K562 (cell line): ENCODE measurements at regions not wholly inside any gene's neighbourhood (a gene's known extent, or its start where the extent isn't known, plus 50 kb on each side); places are given as distances from the start of the nearest gene placed in this dataset.
A peak's percentile ranks its signal among the peaks of the same experiment; 100 is the strongest.

ENCODE experiments used
- ATAC-seq: fragments of 200-7000 bp; cut with Tn5 transposase; 3 replicates; pipeline ENCODE4 v1.9.1; 2020; ENCODE audit warnings: moderate library complexity
- BruUV-seq: library from RNA; stranded (reverse); fragments of 400-500 nt; replicated peaks from 2 replicates; lab custom pipeline; 2021; lab: Mats Ljungman, UMichigan
- CTCF ChIA-PET: fragments of 300-600 bp; formaldehyde crosslinking; extraction: SDS; loops from one replicate; lab custom pipeline; 2021; ENCODE audit warnings: low intra/inter-chr PET ratio; lab: Yijun Ruan, JAX
- POLR2A ChIA-PET: fragments of 300-600, 350-650 bp; sonication (Branson Sonifier 250); formaldehyde crosslinking; extraction: SDS; loops from one replicate; lab custom pipeline; 2021; ENCODE audit warnings: antibody characterized with exemption, inconsistent platforms; lab: Yijun Ruan, JAX
- DNase-seq, 4 experiments: peaks; one replicate each; pipeline versions ENCODE4 v3.0.0 to v3.0.0-alpha.2; 2011 to 2018; ENCODE audit warnings: low spot score in 3 of 4, mixed read lengths in 3 of 4; ENCODE audit errors: extremely low read depth in 1 of 4
- FAIRE-seq: peaks from 2 replicates; lab custom pipeline; 2011; peaks lifted over from hg19 to GRCh38; lab: Jason Lieb, UNC
- H2AFZ ChIP-seq: 2 replicates; pipeline ENCODE4 v1.6.0; 2011; ENCODE audit warnings: low read depth, low read length, control low read depth, inconsistent platforms
- H3K27ac ChIP-seq: fragments of 200-600 bp; 3 replicates; pipeline ENCODE4 v1.8.0; 2011; ENCODE audit warnings: low read depth, mild to moderate bottlenecking, control low read depth, inconsistent platforms, low read length, moderate library complexity, mixed read lengths; ENCODE audit errors: extremely low read depth
- H3K27me3 ChIP-seq, 2 experiments: fragments of 300-600 bp in 1 of 2; 2 replicates in 1 of 2; 3 replicates in 1 of 2; pipeline versions ENCODE4 v1.6.0 to v1.8.0; 2011; ENCODE audit warnings: inconsistent platforms in 2 of 2, low read length in 2 of 2, mild to moderate bottlenecking in 1 of 2, mixed read lengths in 1 of 2, moderate library complexity in 1 of 2; ENCODE audit not compliant: control insufficient read depth in 2 of 2, insufficient read depth in 2 of 2
- H3K36me3 ChIP-seq: fragments of 300-600 bp; 3 replicates; pipeline ENCODE4 v1.8.0; 2011; ENCODE audit warnings: mild to moderate bottlenecking, low read length, inconsistent platforms; ENCODE audit not compliant: control insufficient read depth, insufficient read depth
- H3K4me1 ChIP-seq, 2 experiments: fragments of 200-600 bp in 1 of 2; replicated peaks in 1 of 2; 2 replicates in 1 of 2; 3 replicates in 1 of 2; pipeline versions ENCODE4 v1.5.1 to v1.8.0; 2011; ENCODE audit warnings: inconsistent platforms in 2 of 2, low read length in 2 of 2, mild to moderate bottlenecking in 1 of 2, mixed read lengths in 1 of 2, moderate library complexity in 1 of 2; ENCODE audit not compliant: control insufficient read depth in 2 of 2, insufficient read depth in 2 of 2
- H3K4me2 ChIP-seq: 2 replicates; pipeline ENCODE4 v1.6.1; 2011; ENCODE audit warnings: low read length, control low read depth, inconsistent platforms, mixed read lengths; ENCODE audit not compliant: insufficient read depth
- H3K4me3 ChIP-seq: fragments of 200-600 bp; sonication (generic), shearing (Covaris generic); 2 replicates; pipeline ENCODE4 v1.5.1; 2016; ENCODE audit warnings: control low read depth, inconsistent platforms
- H3K79me2 ChIP-seq: fragments of 200-600 bp; 3 replicates; pipeline ENCODE4 v1.8.0; 2011; ENCODE audit warnings: low read length, inconsistent platforms; ENCODE audit not compliant: control insufficient read depth, insufficient read depth
- H3K9ac ChIP-seq, 2 experiments: 2 replicates each; pipeline versions ENCODE4 v1.6.0 to v1.6.1; 2011; ENCODE audit warnings: low read depth in 2 of 2, low read length in 2 of 2, control low read depth in 1 of 2, inconsistent platforms in 1 of 2, mild to moderate bottlenecking in 1 of 2, mixed read lengths in 1 of 2; ENCODE audit not compliant: insufficient read depth in 1 of 2
- H3K9me1 ChIP-seq: one replicate; pipeline ENCODE4 v1.6.0; 2011; ENCODE audit warnings: inconsistent platforms, mild to moderate bottlenecking, low read length, moderate library complexity; ENCODE audit not compliant: control insufficient read depth, insufficient read depth
- H3K9me3 ChIP-seq: replicated peaks from 2 replicates; pipeline ENCODE4 v1.5.1; 2011; ENCODE audit warnings: low read depth, low read length, inconsistent platforms; ENCODE audit not compliant: control insufficient read depth, insufficient read depth
- H4K20me1 ChIP-seq: replicated peaks from 2 replicates; pipeline ENCODE4 v1.6.1; 2011; ENCODE audit warnings: low read length, inconsistent platforms, mixed read lengths; ENCODE audit not compliant: control insufficient read depth, insufficient read depth
- ARID2 ChIP-seq: fragments of 450-650 bp; IDR thresholded peaks from 2 replicates; pipeline ENCODE4 v1.6.1; 2017; ENCODE audit warnings: antibody characterized with exemption, mild to moderate bottlenecking
- BRF2 ChIP-seq: IDR thresholded peaks from 3 replicates; pipeline ENCODE4 v1.6.1; 2011; ENCODE audit warnings: borderline replicate concordance, mild to moderate bottlenecking; ENCODE audit not compliant: insufficient read length, insufficient read depth
- ELF1 ChIP-seq: fragments of 200-800 bp; sonication (Bioruptor generic); IDR thresholded peaks from 2 replicates; pipeline ENCODE4 v1.6.1; 2016; ENCODE audit warnings: missing genetic modification characterization, missing compliant biosample characterization
- ELK3 ChIP-seq: fragments of 450-650 bp; formaldehyde crosslinking; IDR thresholded peaks from 2 replicates; pipeline ENCODE4 v1.4.0; 2020; ENCODE audit warnings: mild to moderate bottlenecking
- FOSL1 ChIP-seq: fragments of 200-800 bp; sonication (Bioruptor generic); conservative IDR thresholded peaks from 2 replicates; pipeline ENCODE4 v1.6.1; 2016; ENCODE audit warnings: missing genetic modification characterization, missing compliant biosample characterization
- MTA3 ChIP-seq: fragments of 450-650 bp; formaldehyde crosslinking; IDR thresholded peaks from 2 replicates; pipeline ENCODE4 v1.6.1; 2017; ENCODE audit warnings: mild to moderate bottlenecking, borderline replicate concordance
- POLR2A ChIP-seq: fragments of 450-650 bp; conservative IDR thresholded peaks from 2 replicates; pipeline ENCODE4 v1.6.1; 2016
- PRDM10 ChIP-seq: fragments of 450-650 bp; IDR thresholded peaks from 2 replicates; pipeline ENCODE4 v1.6.1; 2018; ENCODE audit not compliant: partially characterized antibody
- ZBTB12 ChIP-seq: fragments of 250-450 bp; sonication (Bioruptor Pico); IDR thresholded peaks from 2 replicates; pipeline ENCODE4 v1.4.0; 2020
- ZBTB9 ChIP-seq: fragments of 450-650 bp; formaldehyde crosslinking; IDR thresholded peaks from 2 replicates; pipeline ENCODE4 v1.4.0; 2020; ENCODE audit warnings: mild to moderate bottlenecking, moderate library complexity
- ZFP1 ChIP-seq: fragments of 450-650 bp; formaldehyde crosslinking; IDR thresholded peaks from 2 replicates; pipeline ENCODE4 v1.4.0; 2020; ENCODE audit warnings: mild to moderate bottlenecking, mixed read lengths
- ZNF263 ChIP-seq: sonication (generic); formaldehyde crosslinking; IDR thresholded peaks from 2 replicates; pipeline ENCODE4 v1.8.0; 2022; ENCODE audit warnings: mild to moderate bottlenecking, missing genetic modification reagents, borderline replicate concordance
- ZNF41 ChIP-seq: fragments of 250-450 bp; sonication (Bioruptor Pico); conservative IDR thresholded peaks from 2 replicates; pipeline ENCODE4 v1.4.0; 2020; ENCODE audit warnings: mild to moderate bottlenecking
- WGBS: fragments of 100-300 bp; shearing (Covaris generic); methylation state at CpG from one replicate; pipeline ENCODE4 v1.1.6; 2016; ENCODE audit warnings: low coverage, mixed read lengths; ENCODE audit not compliant: insufficient coverage; ENCODE audit errors: missing lambda C conversion rate; 5-methylcytosine and 5-hydroxymethylcytosine counted together
- in situ Hi-C: fragments of 300-500 bp; cut with MboI; formaldehyde crosslinking; loops from 4 replicates; pipeline ENCODE4 v1.15.0; 2018; ENCODE audit warnings: inconsistent platforms, mixed read lengths
- intact Hi-C: fragments of 100-400 bp; cut with micrococcal nuclease; formaldehyde crosslinking; loops from 2 replicates; pipeline ENCODE4 v1.14.2; 2022

- peak overlapping the region; percentile 3; the same call in 1 of the 3 replicates for H3K27ac ChIP-seq
- no peaks in the 10 kb centered on the region for H3K27me3 ChIP-seq
- H3K9me3 ChIP-seq, result peaks cover 4% of the 10 kb centered on the region; the same call in 1 of the 2 replicates
- H3K4me2 ChIP-seq, result peak overlapping the region; percentile 40
- ChIA-PET CTCF (no interaction called here), POLR2A (interaction anchor here (1.1 kb wide), 1 partner anchor 14 kb away, joined by 3 read pairs; no protein-coding TSS in a partner anchor)
- H2AFZ ChIP-seq, result peak overlapping the region; percentile 81
- intact Hi-C loops (no loop called here), in situ Hi-C loops (no loop called here)
- H3K9me1 ChIP-seq, result no peaks in the 10 kb centered on the region
- H3K9ac ChIP-seq, result no peak overlapping the region
- H3K4me1 ChIP-seq, result peaks cover 6 to 40% of the 10 kb centered on the region in 2 experiments; a peak in 4 of 5 replicates
- ATAC-seq (peak; percentile 55), FAIRE-seq (peak; percentile 54), DNase-seq (peak in 1 of 4 experiments; percentile 37)
- no peaks in the 10 kb centered on the region for H3K79me2 ChIP-seq
- H3K36me3 ChIP-seq, result no peaks in the 10 kb centered on the region
- H4K20me1 ChIP-seq, result no peaks in the 10 kb centered on the region
- no peak overlapping the region for H3K4me3 ChIP-seq
- BruUV-seq, result no TSS peak
- WGBS, result 40% methylated on average over 6 of the region's 6 CpGs
- TF ChIP-seq ZBTB9 (CRISPR knock-in tag) (no peak), ELK3 (no peak), ZNF263 (CRISPR knock-in tag) (no peak), MTA3 (no peak), POLR2A (no peak), ELF1 (tag) (0 out of 2 replicates have a peak, but pooled peaks have one; percentile 41), ARID2 (no peak), ZNF41 (CRISPR knock-in tag) (no peak), ZBTB12 (CRISPR knock-in tag) (no peak), PRDM10 (peak; percentile 60), FOSL1 (tag) (peak; percentile 89), ZFP1 (CRISPR knock-in tag) (no peak), BRF2 (no peak)
These were observed 102.7 kb upstream of the CD55 start for GRCh38 chr1:207218512-207219362.
